B cell (primary cell): ENCODE measurements at regions not wholly inside any gene's neighbourhood (a gene's known extent, or its start where the extent isn't known, plus 50 kb on each side); places are given as distances from the start of the nearest gene placed in this dataset.

Source experiments
- ATAC-seq: fragments of 200-7000 bp; cut with Tn5 transposase; one replicate; pipeline ENCODE4 v1.10.0; 2021; ENCODE audit warnings: low read depth, mild to moderate bottlenecking, moderate number of reproducible peaks, moderate library complexity
- CTCF ChIA-PET: fragments of 350-600 bp; sonication (Branson Sonifier 250); formaldehyde crosslinking; loops from one replicate; lab custom pipeline; 2021; ENCODE audit warnings: antibody characterized with exemption, inconsistent platforms; lab: Charles Lee
- POLR2A ChIA-PET: fragments of 350-600 bp; sonication (Branson Sonifier 250); formaldehyde crosslinking; loops from one replicate; lab custom pipeline; 2021; ENCODE audit warnings: antibody characterized with exemption; lab: Charles Lee
- DNase-seq: peaks from one replicate; pipeline ENCODE4 v3.0.0; 2013
- H2AFZ ChIP-seq: 2 replicates; pipeline ENCODE4 v1.6.1; 2012; ENCODE audit warnings: mild to moderate bottlenecking, low read depth, low read length; ENCODE audit not compliant: insufficient read depth, poor library complexity, severe bottlenecking
- H3K27ac ChIP-seq, 2 donors: 1 replicate in 1 of 2; 2 replicates in 1 of 2; pipeline ENCODE4 v1.5.1; 2012 to 2013; ENCODE audit warnings: low read length in 2 of 2, mild to moderate bottlenecking in 2 of 2, moderate library complexity in 1 of 2
- H3K27me3 ChIP-seq, 4 experiments: fragments of 200-600 bp in 1 of 4; sonication (generic) in 1 of 4; replicated peaks in 1 of 4; 1 replicate in 2 of 4; 2 replicates in 2 of 4; pipeline versions ENCODE4 v1.6.1 to v1.7.0; 2013 to 2016; ENCODE audit warnings: low read length in 3 of 4, mild to moderate bottlenecking in 2 of 4, mixed read lengths in 1 of 4, moderate library complexity in 1 of 4; ENCODE audit not compliant: insufficient read depth in 4 of 4, control insufficient read depth in 3 of 4; ENCODE audit errors: control extremely low read depth in 1 of 4
- H3K36me3 ChIP-seq, 2 experiments: replicated peaks in 1 of 2; 1 replicate in 1 of 2; 2 replicates in 1 of 2; pipeline versions ENCODE4 v1.6.1 to v1.7.1; 2013; ENCODE audit warnings: low read length in 1 of 2; ENCODE audit not compliant: insufficient read depth in 2 of 2, control insufficient read depth in 1 of 2; ENCODE audit errors: control extremely low read depth in 1 of 2, extremely low read depth in 1 of 2
- H3K4me1 ChIP-seq, 2 donors: fragments of 200-600 bp in 1 of 2; sonication (generic) in 1 of 2; 1 replicate in 1 of 2; 2 replicates in 1 of 2; pipeline versions ENCODE4 v1.5.1 to v1.6.1; 2013 to 2017; ENCODE audit warnings: low read length in 2 of 2; ENCODE audit not compliant: control insufficient read depth in 2 of 2, insufficient read depth in 2 of 2
- H3K4me2 ChIP-seq: replicated peaks from 2 replicates; pipeline ENCODE3; 2012; ENCODE audit warnings: mild to moderate bottlenecking, low read depth, low read length; ENCODE audit not compliant: poor library complexity, severe bottlenecking
- H3K4me3 ChIP-seq, 5 experiments: fragments of 200-600 bp in 1 of 5; sonication (generic) in 1 of 5; 1 replicate in 3 of 5; 2 replicates in 2 of 5; pipeline versions ENCODE4 v1.5.1 to v1.7.0; 2011 to 2016; ENCODE audit warnings: low read length in 4 of 5, mild to moderate bottlenecking in 4 of 5, low read depth in 2 of 5, control low read depth in 1 of 5, moderate library complexity in 1 of 5; ENCODE audit not compliant: insufficient read depth in 1 of 5; ENCODE audit errors: control extremely low read depth in 1 of 5, extremely low read depth in 1 of 5
- H3K79me2 ChIP-seq: fragments of 200-600 bp; sonication (generic); one replicate; pipeline ENCODE4 v1.6.0; 2016; ENCODE audit warnings: low read length; ENCODE audit not compliant: control insufficient read depth, insufficient read depth
- H3K9ac ChIP-seq: fragments of 200-600 bp; sonication (generic); 2 replicates; pipeline ENCODE4 v1.6.1; 2017; ENCODE audit warnings: mild to moderate bottlenecking, low read length, moderate library complexity
- H3K9me3 ChIP-seq, 3 donors: one replicate each; pipeline versions ENCODE4 v1.6.1 to v1.7.1; 2013; ENCODE audit warnings: low read length in 2 of 3; ENCODE audit not compliant: control insufficient read depth in 2 of 3, insufficient read depth in 1 of 3; ENCODE audit errors: control extremely low read depth in 1 of 3
- H4K20me1 ChIP-seq: 2 replicates; pipeline ENCODE4 v1.6.0; 2012; ENCODE audit warnings: mild to moderate bottlenecking, low read length; ENCODE audit not compliant: insufficient read depth, control insufficient read depth, poor library complexity, severe bottlenecking
- H3K27ac Mint-ChIP-seq: one replicate; pipeline ENCODE4 v1.8.0; 2021; ENCODE audit warnings: mixed read lengths
- H3K27me3 Mint-ChIP-seq: one replicate; pipeline ENCODE4 v1.8.0; 2021; ENCODE audit warnings: mixed read lengths
- H3K4me1 Mint-ChIP-seq: one replicate; pipeline ENCODE4 v1.8.0; 2021; ENCODE audit warnings: mixed read lengths
- H3K4me3 Mint-ChIP-seq: one replicate; pipeline ENCODE4 v1.8.0; 2021; ENCODE audit warnings: mixed read lengths
- H3K9me3 Mint-ChIP-seq: one replicate; pipeline ENCODE4 v1.8.0; 2022; ENCODE audit warnings: mixed read lengths; ENCODE audit not compliant: insufficient read depth
- EZH2 ChIP-seq: IDR thresholded peaks from 2 replicates; pipeline ENCODE4 v1.6.1; 2012; ENCODE audit warnings: borderline replicate concordance, low read depth, mild to moderate bottlenecking, moderate library complexity, low read length; ENCODE audit not compliant: insufficient read depth, poor library complexity, severe bottlenecking
- WGBS: methylation state at CpG from one replicate; pipeline ENCODE4 v1.1.5; 2013; ENCODE audit warnings: missing lambda C conversion rate; ENCODE audit not compliant: insufficient coverage; 5-methylcytosine and 5-hydroxymethylcytosine counted together
- intact Hi-C: fragments of 100-400 bp; cut with micrococcal nuclease; formaldehyde crosslinking; loops from one replicate; pipeline ENCODE4 v1.10.0; 2022
- TF ChIP-seq, protein P1 (sequence below): fragments of 200-600 bp; IDR thresholded peaks from one replicate; pipeline ENCODE4 v1.8.0; 2022; ENCODE audit warnings: antibody characterized with exemption, mild to moderate bottlenecking

DNA sequence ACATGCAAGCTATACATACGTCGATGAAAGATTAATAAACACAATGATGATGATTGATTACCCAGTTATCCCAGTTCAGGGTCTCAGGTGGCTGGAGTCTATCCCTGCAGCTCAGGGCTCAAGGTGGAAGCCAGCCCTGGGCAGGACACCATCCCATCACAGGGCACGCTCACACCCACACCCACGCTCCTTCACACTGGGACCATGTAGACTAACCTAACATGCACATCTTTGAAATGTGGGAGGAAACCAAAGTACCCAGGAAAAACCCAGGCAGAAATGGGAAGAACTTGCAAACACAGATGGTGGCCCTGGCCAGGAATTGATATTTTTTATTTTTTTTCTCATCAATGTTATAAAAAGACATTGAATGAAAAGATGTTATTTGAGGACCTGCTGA lies 151.4 kb upstream of the MCTP2 start:
- no peak overlapping the region for H3K27ac Mint-ChIP-seq

DNA sequence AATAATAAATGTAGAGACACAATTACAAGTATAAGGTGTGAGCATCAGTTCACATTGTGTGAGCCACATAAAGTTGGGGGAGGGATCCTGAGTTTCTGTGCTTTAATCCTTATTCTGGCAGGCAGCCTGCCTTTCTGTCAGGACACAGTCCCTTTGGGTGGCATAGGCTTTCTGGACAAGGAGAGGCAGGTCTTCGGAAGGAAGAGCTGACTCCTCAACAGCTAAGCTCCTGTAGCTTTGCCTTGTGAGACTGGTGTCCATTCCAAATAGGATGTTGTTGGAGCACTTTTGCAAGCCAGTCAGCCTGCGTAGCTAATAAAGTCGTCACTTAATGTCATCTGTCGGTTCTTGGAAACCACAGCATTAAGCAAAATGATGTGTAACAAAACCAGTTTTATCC lies 151.9 kb upstream of the MCTP2 start:
- Mint-ChIP-seq H3K9me3 (no peaks in the 10 kb centered on the region), H3K27me3 (peaks cover 13% of the 10 kb centered on the region), H3K4me3 (no peak overlapping the region), H3K27ac (no peak overlapping the region), H3K4me1 (no peaks in the 10 kb centered on the region)
- intact Hi-C loops = no loop called here
- Histone ChIP-seq H2AFZ (no peak overlapping the region), H3K4me3 (no peak overlapping the region), H3K27me3 (peaks cover 0 to 7% (median 0%) of the 10 kb centered on the region in 4 experiments), H3K4me1 (no peaks in the 10 kb centered on the region), H3K4me2 (no peak overlapping the region), H3K27ac (no peak overlapping the region), H3K36me3 (no peaks in the 10 kb centered on the region), H3K9ac (no peak overlapping the region), H3K9me3 (no peaks in the 10 kb centered on the region), H3K79me2 (no peaks in the 10 kb centered on the region), H4K20me1 (no peaks in the 10 kb centered on the region)
- CTCF ChIA-PET = no interaction called here
- no peak for TF ChIP-seq EZH2
- TF ChIP-seq, protein P1, sequence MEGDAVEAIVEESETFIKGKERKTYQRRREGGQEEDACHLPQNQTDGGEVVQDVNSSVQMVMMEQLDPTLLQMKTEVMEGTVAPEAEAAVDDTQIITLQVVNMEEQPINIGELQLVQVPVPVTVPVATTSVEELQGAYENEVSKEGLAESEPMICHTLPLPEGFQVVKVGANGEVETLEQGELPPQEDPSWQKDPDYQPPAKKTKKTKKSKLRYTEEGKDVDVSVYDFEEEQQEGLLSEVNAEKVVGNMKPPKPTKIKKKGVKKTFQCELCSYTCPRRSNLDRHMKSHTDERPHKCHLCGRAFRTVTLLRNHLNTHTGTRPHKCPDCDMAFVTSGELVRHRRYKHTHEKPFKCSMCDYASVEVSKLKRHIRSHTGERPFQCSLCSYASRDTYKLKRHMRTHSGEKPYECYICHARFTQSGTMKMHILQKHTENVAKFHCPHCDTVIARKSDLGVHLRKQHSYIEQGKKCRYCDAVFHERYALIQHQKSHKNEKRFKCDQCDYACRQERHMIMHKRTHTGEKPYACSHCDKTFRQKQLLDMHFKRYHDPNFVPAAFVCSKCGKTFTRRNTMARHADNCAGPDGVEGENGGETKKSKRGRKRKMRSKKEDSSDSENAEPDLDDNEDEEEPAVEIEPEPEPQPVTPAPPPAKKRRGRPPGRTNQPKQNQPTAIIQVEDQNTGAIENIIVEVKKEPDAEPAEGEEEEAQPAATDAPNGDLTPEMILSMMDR = no peak
- ATAC-seq = no peak
- POLR2A ChIA-PET = no interaction called here
- WGBS = 100% methylated on average over 3 of the region's 4 CpGs
- no peak for DNase-seq

More for the DNA sequence above, 151.4 kb upstream of the MCTP2 start:
- H3K4me2 ChIP-seq = no peak overlapping the region
- H3K79me2 ChIP-seq = no peaks in the 10 kb centered on the region
- H3K4me1 Mint-ChIP-seq = no peaks in the 10 kb centered on the region
- H3K36me3 ChIP-seq = no peaks in the 10 kb centered on the region
- CTCF ChIA-PET = no interaction called here
- POLR2A ChIA-PET = no interaction called here
- no peaks in the 10 kb centered on the region for H3K4me1 ChIP-seq
- TF ChIP-seq EZH2 = no peak
- TF ChIP-seq, protein P1 = no peak
- H3K4me3 ChIP-seq = no peak overlapping the region
- DNase-seq (no peak), ATAC-seq (no peak)
- no peaks in the 10 kb centered on the region for H3K9me3 ChIP-seq
- H4K20me1 ChIP-seq = no peaks in the 10 kb centered on the region
- H3K27ac ChIP-seq = no peak overlapping the region
- H3K9me3 Mint-ChIP-seq = no peaks in the 10 kb centered on the region
- peaks cover 0 to 7% (median 0%) of the 10 kb centered on the region in 4 experiments for H3K27me3 ChIP-seq
- peaks cover 13% of the 10 kb centered on the region for H3K27me3 Mint-ChIP-seq
- no peak overlapping the region for H3K9ac ChIP-seq
- no peak overlapping the region for H3K4me3 Mint-ChIP-seq
- no peak overlapping the region for H2AFZ ChIP-seq
- intact Hi-C loops = no loop called here
- 100% methylated on average over 2 of the region's 4 CpGs for WGBS
